NCI-H128 (cell line): ENCODE measurements at regions not wholly inside any gene's neighbourhood (a gene's known extent, or its start where the extent isn't known, plus 50 kb on each side); places are given as distances from the start of the nearest gene placed in this dataset.
A peak's percentile ranks its signal among the peaks of the same experiment; 100 is the strongest.

Experiments used
- DNase-seq: peaks from one replicate; lab custom pipeline; 2025; ENCODE audit not compliant: unreplicated experiment; lab: John Stamatoyannopoulos, UW

GRCh38 chr21:37967036-37967435 is 50.8 kb upstream of the KCNJ6 start:
- no peak for DNase-seq

- no peak for DNase-seq
Observed at GRCh38 chr21:37968744-37969143, 52.5 kb upstream of the KCNJ6 start.

- no peak for DNase-seq
Observed at GRCh38 chr21:37970548-37970947, 54.3 kb upstream of the KCNJ6 start.

- DNase-seq = no peak
Observed at GRCh38 chr21:37971390-37971950, 55.2 kb upstream of the KCNJ6 start.

GRCh38 chr21:37974081-37974480 is 57.8 kb upstream of the KCNJ6 start:
- DNase-seq = no peak

GRCh38 chr21:37982496-37983318 is 66.5 kb upstream of the KCNJ6 start:
- DNase-seq = no peak

GRCh38 chr21:37983336-37984095 is 67.3 kb upstream of the KCNJ6 start:
- DNase-seq = no peak

GRCh38 chr21:37984416-37984815 is 68.2 kb upstream of the KCNJ6 start:
- no peak for DNase-seq

GRCh38 chr21:37986000-37986399 is 69.7 kb upstream of the KCNJ6 start:
- DNase-seq = no peak

- peak; percentile 9 for DNase-seq
Observed at GRCh38 chr21:37986751-37987399, 70.6 kb upstream of the KCNJ6 start.

- DNase-seq = no peak
Observed at GRCh38 chr21:37987668-37988067, 71.4 kb upstream of the KCNJ6 start.

GRCh38 chr21:37993071-37993470 is 76.8 kb upstream of the KCNJ6 start:
- no peak for DNase-seq

- DNase-seq = no peak
Observed at GRCh38 chr21:37994211-37994610, 78.0 kb upstream of the KCNJ6 start.

GRCh38 chr21:38012672-38013071 is 96.4 kb upstream of the KCNJ6 start:
- DNase-seq = no peak

- DNase-seq = no peak
Observed at GRCh38 chr21:38013741-38014140, 97.5 kb upstream of the KCNJ6 start.

GRCh38 chr21:38014298-38014697 is 98.0 kb upstream of the KCNJ6 start:
- DNase-seq = no peak

GRCh38 chr21:38027901-38028498 is 111.7 kb upstream of the KCNJ6 start:
- no peak for DNase-seq

GRCh38 chr21:38032082-38032801 is 116.0 kb upstream of the KCNJ6 start:
- no peak for DNase-seq

GRCh38 chr21:38036016-38036415 is 119.8 kb upstream of the KCNJ6 start:
- DNase-seq = no peak

GRCh38 chr21:38037416-38037815 is 121.2 kb upstream of the KCNJ6 start:
- DNase-seq = no peak
